OCI-LY7 (cell line): ENCODE measurements at regions not wholly inside any gene's neighbourhood (a gene's known extent, or its start where the extent isn't known, plus 50 kb on each side); places are given as distances from the start of the nearest gene placed in this dataset.

ENCODE experiments used
- BruUV-seq: library from RNA; stranded (reverse); fragments of 400-500 nt; replicated peaks from 2 replicates; lab custom pipeline; 2021; lab: Mats Ljungman, UMichigan
- CTCF ChIA-PET: fragments of 300-600 bp; sonication (Branson Sonifier 250); formaldehyde crosslinking; loops from one replicate; lab custom pipeline; 2022; ENCODE audit warnings: antibody characterized with exemption; ENCODE audit not compliant: unreplicated experiment; lab: Charles Lee
- POLR2A ChIA-PET: fragments of 300-600 bp; sonication (Branson Sonifier 250); formaldehyde crosslinking; loops from one replicate; lab custom pipeline; 2022; ENCODE audit warnings: antibody characterized with exemption; lab: Charles Lee
- DNase-seq: peaks from one replicate; pipeline ENCODE4 v3.0.0-alpha.2; 2015; ENCODE audit warnings: low spot score
- H2AFZ ChIP-seq: fragments of 200-600 bp; sonication (generic), shearing (Covaris generic); 2 replicates; pipeline ENCODE4 v1.6.1; 2014; ENCODE audit warnings: mild to moderate bottlenecking, antibody characterized with exemption, low read length, moderate library complexity
- H3K27ac ChIP-seq: fragments of 200-600 bp; sonication (generic); 2 replicates; pipeline ENCODE4 v1.5.1; 2014; ENCODE audit warnings: mixed run types, low read depth, mild to moderate bottlenecking, moderate library complexity, low read length, inconsistent platforms; ENCODE audit not compliant: poor library complexity, severe bottlenecking
- H3K36me3 ChIP-seq: fragments of 200-600 bp; sonication (generic); 2 replicates; pipeline ENCODE4 v1.6.1; 2014; ENCODE audit warnings: mild to moderate bottlenecking, antibody characterized with exemption, low read length, moderate library complexity, mixed read lengths; ENCODE audit not compliant: insufficient read depth
- H3K4me1 ChIP-seq: fragments of 200-600 bp; sonication (generic); 2 replicates; pipeline ENCODE4 v1.5.1; 2014; ENCODE audit warnings: mild to moderate bottlenecking, low read length; ENCODE audit not compliant: insufficient read depth, poor library complexity, severe bottlenecking
- H3K4me2 ChIP-seq: fragments of 200-600 bp; sonication (generic); 2 replicates; pipeline ENCODE4 v1.6.1; 2014; ENCODE audit warnings: mild to moderate bottlenecking, low read length
- H3K4me3 ChIP-seq: fragments of 200-600 bp; sonication (generic); 2 replicates; pipeline ENCODE4 v1.5.1; 2014; ENCODE audit warnings: mild to moderate bottlenecking, low read depth, low read length; ENCODE audit not compliant: poor library complexity, severe bottlenecking
- H3K79me2 ChIP-seq: fragments of 200-600 bp; sonication (generic); 2 replicates; pipeline ENCODE4 v1.6.1; 2016; ENCODE audit warnings: low read depth, mild to moderate bottlenecking, low read length, moderate library complexity, mixed read lengths; ENCODE audit not compliant: insufficient read depth
- H3K9me2 ChIP-seq: fragments of 200-600 bp; sonication (generic); 2 replicates; pipeline ENCODE4 v1.6.1; 2016; ENCODE audit warnings: mild to moderate bottlenecking, low read length, mixed read lengths; ENCODE audit not compliant: insufficient read depth
- H3K9me3 ChIP-seq: fragments of 200-600 bp; sonication (generic); 2 replicates; pipeline ENCODE4 v1.6.1; 2014; ENCODE audit warnings: mild to moderate bottlenecking, mixed run types, low read length, mixed read lengths
- H4K20me1 ChIP-seq: fragments of 200-600 bp; sonication (generic); 2 replicates; pipeline ENCODE4 v1.6.1; 2014; ENCODE audit warnings: mild to moderate bottlenecking, antibody characterized with exemption, low read length, moderate library complexity, mixed read lengths; ENCODE audit not compliant: insufficient read depth
- EZH2phosphoT487 ChIP-seq: fragments of 200-600 bp; sonication (generic); IDR thresholded peaks from 2 replicates; pipeline ENCODE4 v1.6.1; 2018; ENCODE audit warnings: low read depth, borderline replicate concordance, mild to moderate bottlenecking, mixed run types, antibody characterized with exemption, low read length, moderate library complexity, mixed read lengths
- intact Hi-C: fragments of 100-400 bp; cut with micrococcal nuclease; formaldehyde crosslinking; loops from one replicate; pipeline ENCODE4 v1.10.0; 2022; ENCODE audit not compliant: unreplicated experiment
- TF ChIP-seq, protein P1 (sequence below): fragments of 200-600 bp; sonication (generic); conservative IDR thresholded peaks from 2 replicates; pipeline ENCODE4 v1.5.1; 2014; ENCODE audit warnings: mild to moderate bottlenecking, antibody characterized with exemption, low read length, moderate library complexity, mixed read lengths

DNA sequence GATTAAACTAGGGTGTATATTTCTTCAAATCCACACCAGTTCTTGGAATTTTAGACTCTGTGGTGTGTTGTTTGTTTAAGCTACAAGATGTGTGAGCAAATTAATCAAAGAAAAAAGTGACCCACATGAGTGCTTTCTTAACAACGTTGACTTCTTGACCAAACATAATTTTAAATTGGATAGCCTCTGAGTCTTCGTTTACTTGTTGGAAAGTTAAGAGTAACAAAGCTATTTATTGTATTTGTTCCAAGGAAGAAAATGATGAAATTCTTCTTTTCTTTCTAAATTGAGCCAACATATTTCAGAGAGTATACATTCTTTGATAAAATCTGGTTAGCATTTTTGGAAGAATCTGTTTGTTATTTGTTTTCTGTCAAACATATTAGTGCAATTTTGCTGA is 99.9 kb upstream of the IGSF10 start:
- POLR2A ChIA-PET, result interaction anchor here (1.1 kb wide), 1 partner anchor 22 kb away, joined by 5 read pairs; no protein-coding TSS in a partner anchor

GRCh38 chr3:151559736-151560135 is 98.9 kb upstream of the IGSF10 start:
- no peak overlapping the region for H3K27ac ChIP-seq
- H3K9me3 ChIP-seq, result no peaks in the 10 kb centered on the region
- DNase-seq, result no peak
- TF ChIP-seq, protein P1, sequence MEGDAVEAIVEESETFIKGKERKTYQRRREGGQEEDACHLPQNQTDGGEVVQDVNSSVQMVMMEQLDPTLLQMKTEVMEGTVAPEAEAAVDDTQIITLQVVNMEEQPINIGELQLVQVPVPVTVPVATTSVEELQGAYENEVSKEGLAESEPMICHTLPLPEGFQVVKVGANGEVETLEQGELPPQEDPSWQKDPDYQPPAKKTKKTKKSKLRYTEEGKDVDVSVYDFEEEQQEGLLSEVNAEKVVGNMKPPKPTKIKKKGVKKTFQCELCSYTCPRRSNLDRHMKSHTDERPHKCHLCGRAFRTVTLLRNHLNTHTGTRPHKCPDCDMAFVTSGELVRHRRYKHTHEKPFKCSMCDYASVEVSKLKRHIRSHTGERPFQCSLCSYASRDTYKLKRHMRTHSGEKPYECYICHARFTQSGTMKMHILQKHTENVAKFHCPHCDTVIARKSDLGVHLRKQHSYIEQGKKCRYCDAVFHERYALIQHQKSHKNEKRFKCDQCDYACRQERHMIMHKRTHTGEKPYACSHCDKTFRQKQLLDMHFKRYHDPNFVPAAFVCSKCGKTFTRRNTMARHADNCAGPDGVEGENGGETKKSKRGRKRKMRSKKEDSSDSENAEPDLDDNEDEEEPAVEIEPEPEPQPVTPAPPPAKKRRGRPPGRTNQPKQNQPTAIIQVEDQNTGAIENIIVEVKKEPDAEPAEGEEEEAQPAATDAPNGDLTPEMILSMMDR, result no peak
- TF ChIP-seq EZH2phosphoT487, result no peak
- H3K79me2 ChIP-seq, result no peaks in the 10 kb centered on the region
- no peaks in the 10 kb centered on the region for H4K20me1 ChIP-seq
- ChIA-PET CTCF (no interaction called here), POLR2A (interaction anchor here (1.1 kb wide), 1 partner anchor 23 kb away, joined by 5 read pairs; no protein-coding TSS in a partner anchor)
- H3K4me1 ChIP-seq, result no peaks in the 10 kb centered on the region
- H3K9me2 ChIP-seq, result no peaks in the 10 kb centered on the region
- intact Hi-C loops, result no loop called here
- H2AFZ ChIP-seq, result no peak overlapping the region
- no peaks in the 10 kb centered on the region for H3K36me3 ChIP-seq
- no peak overlapping the region for H3K4me2 ChIP-seq
- BruUV-seq, result no TSS peak
- H3K4me3 ChIP-seq, result no peak overlapping the region

More for the DNA sequence above, 99.9 kb upstream of the IGSF10 start:
- CTCF ChIA-PET, result no interaction called here
- Histone ChIP-seq H3K4me2 (no peak overlapping the region), H3K4me1 (no peaks in the 10 kb centered on the region), H3K4me3 (no peak overlapping the region), H3K9me3 (no peaks in the 10 kb centered on the region), H3K36me3 (no peaks in the 10 kb centered on the region), H3K9me2 (no peaks in the 10 kb centered on the region), H4K20me1 (no peaks in the 10 kb centered on the region), H3K27ac (no peak overlapping the region), H2AFZ (no peak overlapping the region), H3K79me2 (no peaks in the 10 kb centered on the region)
- TF ChIP-seq, protein P1, result no peak
- TF ChIP-seq EZH2phosphoT487, result no peak
- DNase-seq, result no peak
- no TSS peak for BruUV-seq
- intact Hi-C loops, result no loop called here

GRCh38 chr3:151558661-151559060 is 97.8 kb upstream of the IGSF10 start:
- H3K4me1 ChIP-seq, result no peaks in the 10 kb centered on the region
- CTCF ChIA-PET, result no interaction called here
- BruUV-seq, result no TSS peak

More at GRCh38 chr3:151558661-151559060, 97.8 kb upstream of the IGSF10 start:
- no peak for DNase-seq
- intact Hi-C loops, result no loop called here
- Histone ChIP-seq H3K27ac (no peak overlapping the region), H2AFZ (no peak overlapping the region), H3K4me3 (no peak overlapping the region), H4K20me1 (no peaks in the 10 kb centered on the region), H3K36me3 (no peaks in the 10 kb centered on the region), H3K9me3 (no peaks in the 10 kb centered on the region), H3K9me2 (no peaks in the 10 kb centered on the region), H3K4me2 (no peak overlapping the region), H3K79me2 (no peaks in the 10 kb centered on the region)
- POLR2A ChIA-PET, result interaction anchor here (0.5 to 0.7 kb wide), 2 partner anchors 15 to 168 kb away, joined by 3 to 5 read pairs; no protein-coding TSS in a partner anchor
- TF ChIP-seq, protein P1, result no peak
- no peak for TF ChIP-seq EZH2phosphoT487
